K562 (cell line): ENCODE measurements at regions not wholly inside any gene's neighbourhood (a gene's known extent, or its start where the extent isn't known, plus 50 kb on each side); places are given as distances from the start of the nearest gene placed in this dataset.

Source experiments
- ATAC-seq: fragments of 200-7000 bp; cut with Tn5 transposase; 3 replicates; pipeline ENCODE4 v1.9.1; 2020; ENCODE audit warnings: moderate library complexity
- BruUV-seq: library from RNA; stranded (reverse); fragments of 400-500 nt; replicated peaks from 2 replicates; lab custom pipeline; 2021; lab: Mats Ljungman, UMichigan
- CTCF ChIA-PET: fragments of 300-600 bp; formaldehyde crosslinking; extraction: SDS; loops from one replicate; lab custom pipeline; 2021; ENCODE audit warnings: low intra/inter-chr PET ratio; lab: Yijun Ruan, JAX
- POLR2A ChIA-PET: fragments of 300-600, 350-650 bp; sonication (Branson Sonifier 250); formaldehyde crosslinking; extraction: SDS; loops from one replicate; lab custom pipeline; 2021; ENCODE audit warnings: antibody characterized with exemption, inconsistent platforms; lab: Yijun Ruan, JAX
- DNase-seq, 4 experiments: peaks; one replicate each; pipeline versions ENCODE4 v3.0.0 to v3.0.0-alpha.2; 2011 to 2018; ENCODE audit warnings: low spot score in 3 of 4, mixed read lengths in 3 of 4; ENCODE audit errors: extremely low read depth in 1 of 4
- FAIRE-seq: peaks from 2 replicates; lab custom pipeline; 2011; peaks lifted over from hg19 to GRCh38; lab: Jason Lieb, UNC
- H2AFZ ChIP-seq: 2 replicates; pipeline ENCODE4 v1.6.0; 2011; ENCODE audit warnings: low read depth, low read length, control low read depth, inconsistent platforms
- H3K27ac ChIP-seq: fragments of 200-600 bp; 3 replicates; pipeline ENCODE4 v1.8.0; 2011; ENCODE audit warnings: low read depth, mild to moderate bottlenecking, control low read depth, inconsistent platforms, low read length, moderate library complexity, mixed read lengths; ENCODE audit errors: extremely low read depth
- H3K27me3 ChIP-seq, 2 experiments: fragments of 300-600 bp in 1 of 2; 2 replicates in 1 of 2; 3 replicates in 1 of 2; pipeline versions ENCODE4 v1.6.0 to v1.8.0; 2011; ENCODE audit warnings: inconsistent platforms in 2 of 2, low read length in 2 of 2, mild to moderate bottlenecking in 1 of 2, mixed read lengths in 1 of 2, moderate library complexity in 1 of 2; ENCODE audit not compliant: control insufficient read depth in 2 of 2, insufficient read depth in 2 of 2
- H3K36me3 ChIP-seq: fragments of 300-600 bp; 3 replicates; pipeline ENCODE4 v1.8.0; 2011; ENCODE audit warnings: mild to moderate bottlenecking, low read length, inconsistent platforms; ENCODE audit not compliant: control insufficient read depth, insufficient read depth
- H3K4me1 ChIP-seq, 2 experiments: fragments of 200-600 bp in 1 of 2; replicated peaks in 1 of 2; 2 replicates in 1 of 2; 3 replicates in 1 of 2; pipeline versions ENCODE4 v1.5.1 to v1.8.0; 2011; ENCODE audit warnings: inconsistent platforms in 2 of 2, low read length in 2 of 2, mild to moderate bottlenecking in 1 of 2, mixed read lengths in 1 of 2, moderate library complexity in 1 of 2; ENCODE audit not compliant: control insufficient read depth in 2 of 2, insufficient read depth in 2 of 2
- H3K4me2 ChIP-seq: 2 replicates; pipeline ENCODE4 v1.6.1; 2011; ENCODE audit warnings: low read length, control low read depth, inconsistent platforms, mixed read lengths; ENCODE audit not compliant: insufficient read depth
- H3K4me3 ChIP-seq: fragments of 200-600 bp; sonication (generic), shearing (Covaris generic); 2 replicates; pipeline ENCODE4 v1.5.1; 2016; ENCODE audit warnings: control low read depth, inconsistent platforms
- H3K79me2 ChIP-seq: fragments of 200-600 bp; 3 replicates; pipeline ENCODE4 v1.8.0; 2011; ENCODE audit warnings: low read length, inconsistent platforms; ENCODE audit not compliant: control insufficient read depth, insufficient read depth
- H3K9ac ChIP-seq, 2 experiments: 2 replicates each; pipeline versions ENCODE4 v1.6.0 to v1.6.1; 2011; ENCODE audit warnings: low read depth in 2 of 2, low read length in 2 of 2, control low read depth in 1 of 2, inconsistent platforms in 1 of 2, mild to moderate bottlenecking in 1 of 2, mixed read lengths in 1 of 2; ENCODE audit not compliant: insufficient read depth in 1 of 2
- H3K9me1 ChIP-seq: one replicate; pipeline ENCODE4 v1.6.0; 2011; ENCODE audit warnings: inconsistent platforms, mild to moderate bottlenecking, low read length, moderate library complexity; ENCODE audit not compliant: control insufficient read depth, insufficient read depth
- H3K9me3 ChIP-seq: replicated peaks from 2 replicates; pipeline ENCODE4 v1.5.1; 2011; ENCODE audit warnings: low read depth, low read length, inconsistent platforms; ENCODE audit not compliant: control insufficient read depth, insufficient read depth
- H4K20me1 ChIP-seq: replicated peaks from 2 replicates; pipeline ENCODE4 v1.6.1; 2011; ENCODE audit warnings: low read length, inconsistent platforms, mixed read lengths; ENCODE audit not compliant: control insufficient read depth, insufficient read depth
- ADNP ChIP-seq: fragments of 200-800 bp; sonication (Bioruptor generic); IDR thresholded peaks from 2 replicates; pipeline ENCODE4 v1.6.1; 2016; ENCODE audit warnings: missing genetic modification characterization, missing compliant biosample characterization
- BCOR ChIP-seq: fragments of 450-650 bp; IDR thresholded peaks from 2 replicates; pipeline ENCODE4 v1.6.1; 2016
- BRF1 ChIP-seq: IDR thresholded peaks from 3 replicates; pipeline ENCODE4 v1.6.1; 2011; ENCODE audit warnings: borderline replicate concordance, mild to moderate bottlenecking; ENCODE audit not compliant: insufficient read length; ENCODE audit errors: extremely low read depth
- COPS2 ChIP-seq: fragments of 450-650 bp; conservative IDR thresholded peaks from 2 replicates; pipeline ENCODE4 v1.6.1; 2016; ENCODE audit warnings: mild to moderate bottlenecking, moderate library complexity
- FUS ChIP-seq: fragments of 200-400 bp; formaldehyde crosslinking; optimal IDR thresholded peaks from 2 replicates; pipeline ENCODE3; 2017; ENCODE audit warnings: low read depth, low read length
- HMG20B ChIP-seq: fragments of 250-450 bp; sonication (Bioruptor Pico); IDR thresholded peaks from 2 replicates; pipeline ENCODE4 v1.5.0; 2021; ENCODE audit warnings: mild to moderate bottlenecking
- HSF4 ChIP-seq: fragments of 250-450 bp; sonication (Bioruptor Pico); IDR thresholded peaks from 2 replicates; pipeline ENCODE4 v2.1.2; 2022; ENCODE audit warnings: mild to moderate bottlenecking, moderate library complexity, borderline replicate concordance
- SMARCE1 ChIP-seq: fragments of 450-650 bp; IDR thresholded peaks from 2 replicates; pipeline ENCODE4 v1.7.1; 2016; ENCODE audit warnings: mild to moderate bottlenecking
- SUPT5H ChIP-seq: fragments of 450-650 bp; IDR thresholded peaks from 2 replicates; pipeline ENCODE4 v1.6.1; 2016
- ZNF277 ChIP-seq: fragments of 250-450 bp; sonication (Bioruptor Pico); IDR thresholded peaks from 2 replicates; pipeline ENCODE4 v1.8.0; 2022; ENCODE audit warnings: inconsistent platforms, mild to moderate bottlenecking, moderate library complexity, borderline replicate concordance
- WGBS: fragments of 100-300 bp; shearing (Covaris generic); methylation state at CpG from one replicate; pipeline ENCODE4 v1.1.6; 2016; ENCODE audit warnings: low coverage, mixed read lengths; ENCODE audit not compliant: insufficient coverage; ENCODE audit errors: missing lambda C conversion rate; 5-methylcytosine and 5-hydroxymethylcytosine counted together
- in situ Hi-C: fragments of 300-500 bp; cut with MboI; formaldehyde crosslinking; loops from 4 replicates; pipeline ENCODE4 v1.15.0; 2018; ENCODE audit warnings: inconsistent platforms, mixed read lengths
- intact Hi-C: fragments of 100-400 bp; cut with micrococcal nuclease; formaldehyde crosslinking; loops from 2 replicates; pipeline ENCODE4 v1.14.2; 2022

- no peak for TF ChIP-seq SUPT5H
- no peak for TF ChIP-seq ZNF277 (CRISPR knock-in tag)
- no peak for TF ChIP-seq BRF1
- no peak for TF ChIP-seq SMARCE1
- TF ChIP-seq BCOR: no peak
- no peak for TF ChIP-seq ADNP (tag)
- no peak for TF ChIP-seq HSF4 (CRISPR knock-in tag)
- no peak for TF ChIP-seq HMG20B (CRISPR knock-in tag)
- no peak for TF ChIP-seq COPS2
- TF ChIP-seq FUS: no peak
- Histone ChIP-seq H3K36me3 (no peaks in the 10 kb centered on the region), H3K27ac (no peak overlapping the region), H4K20me1 (no peaks in the 10 kb centered on the region), H3K9ac (no peak overlapping the region), H3K9me3 (no peaks in the 10 kb centered on the region), H3K4me3 (no peak overlapping the region), H3K9me1 (no peaks in the 10 kb centered on the region), H2AFZ (no peak overlapping the region), H3K4me1 (no peaks in the 10 kb centered on the region), H3K4me2 (no peak overlapping the region), H3K27me3 (no peaks in the 10 kb centered on the region), H3K79me2 (no peaks in the 10 kb centered on the region)
- DNase-seq: no peak
- POLR2A ChIA-PET: interaction anchor here (0.6 to 1.7 kb wide), 3 partner anchors 13 to 426 kb away, joined by 3 to 4 read pairs (median 4); no protein-coding TSS in a partner anchor
- FAIRE-seq: no peak
- BruUV-seq: no TSS peak
- WGBS: 1% methylated on average over 6 of the region's 6 CpGs
- no peak for ATAC-seq
- intact Hi-C loops: no loop called here
- in situ Hi-C loops: no loop called here
- CTCF ChIA-PET: no interaction called here
Measured at GRCh38 chr7:97798046-97799019, 66.4 kb downstream of the TAC1 start.
